SK-N-SH (cell line): ENCODE measurements at regions not wholly inside any gene's neighbourhood (a gene's known extent, or its start where the extent isn't known, plus 50 kb on each side); places are given as distances from the start of the nearest gene placed in this dataset.

Experiments used
- CTCF ChIA-PET: fragments of 300-600, 350-600 bp; formaldehyde crosslinking; extraction: SDS; loops from one replicate; lab custom pipeline; 2021; lab: Yijun Ruan, JAX
- POLR2A ChIA-PET: fragments of 350-600 bp; sonication (Branson Sonifier 250); formaldehyde crosslinking; extraction: SDS; loops from one replicate; lab custom pipeline; 2020; ENCODE audit warnings: antibody characterized with exemption, inconsistent platforms; lab: Yijun Ruan, JAX
- DNase-seq: peaks from one replicate; pipeline ENCODE4 v3.0.0; 2012
- H2AFZ ChIP-seq: fragments of 200-600 bp; sonication (generic); 2 replicates; pipeline ENCODE4 v1.8.1; 2016; ENCODE audit warnings: antibody characterized with exemption, mild to moderate bottlenecking, low read depth
- H3F3A ChIP-seq: fragments of 200-600 bp; sonication (generic); replicated peaks from 2 replicates; pipeline ENCODE3; 2016; ENCODE audit warnings: antibody characterized with exemption, mild to moderate bottlenecking; ENCODE audit not compliant: insufficient read depth
- H3K27ac ChIP-seq, 2 experiments: fragments of 200-500 bp in 1 of 2; fragments of 200-600 bp in 1 of 2; sonication (Bioruptor generic) in 1 of 2; sonication (generic), shearing (Covaris generic) in 1 of 2; 2 replicates each; pipeline versions ENCODE4 v1.5.1 to v1.6.1; 2014 to 2016; ENCODE audit warnings: low read depth in 2 of 2, inconsistent platforms in 1 of 2, low read length in 1 of 2, mild to moderate bottlenecking in 1 of 2, mixed read lengths in 1 of 2
- H3K27me3 ChIP-seq: fragments of 200-600 bp; sonication (generic), shearing (Covaris generic); 2 replicates; pipeline ENCODE4 v1.6.1; 2016; ENCODE audit warnings: mixed run types; ENCODE audit not compliant: insufficient read depth
- H3K36me3 ChIP-seq, 2 experiments: fragments of 200-500 bp in 1 of 2; fragments of 200-600 bp in 1 of 2; sonication (Bioruptor generic) in 1 of 2; sonication (generic) in 1 of 2; replicated peaks in 1 of 2; 2 replicates each; pipeline versions ENCODE3 to v1.5.1; 2014 to 2016; ENCODE audit warnings: low read length in 1 of 2, mild to moderate bottlenecking in 1 of 2; ENCODE audit not compliant: insufficient read depth in 2 of 2, control insufficient read depth in 1 of 2
- H3K4me1 ChIP-seq, 2 experiments: fragments of 200-500 bp in 1 of 2; fragments of 200-600 bp in 1 of 2; sonication (Bioruptor generic) in 1 of 2; sonication (generic), shearing (Covaris generic) in 1 of 2; 2 replicates each; pipeline versions ENCODE4 v1.5.1 to v1.6.1; 2014 to 2016; ENCODE audit warnings: low read depth in 1 of 2, low read length in 1 of 2, mixed run types in 1 of 2; ENCODE audit not compliant: insufficient read depth in 2 of 2, control insufficient read depth in 1 of 2
- H3K4me2 ChIP-seq: fragments of 200-600 bp; sonication (generic), shearing (Covaris generic); 2 replicates; pipeline ENCODE4 v1.6.1; 2017; ENCODE audit warnings: mixed run types
- H3K4me3 ChIP-seq, 2 experiments: fragments of 200-500 bp in 1 of 2; fragments of 200-600 bp in 1 of 2; sonication (Bioruptor generic) in 1 of 2; sonication (generic), shearing (Covaris generic) in 1 of 2; 2 replicates each; pipeline versions ENCODE4 v1.5.1 to v1.8.1; 2014 to 2016; ENCODE audit warnings: low read depth in 2 of 2, inconsistent platforms in 1 of 2, low read length in 1 of 2, mild to moderate bottlenecking in 1 of 2, mixed read lengths in 1 of 2, moderate library complexity in 1 of 2
- H3K79me2 ChIP-seq: fragments of 200-600 bp; sonication (generic); 2 replicates; pipeline ENCODE4 v1.8.1; 2017; ENCODE audit warnings: mild to moderate bottlenecking; ENCODE audit not compliant: insufficient read depth
- H3K9ac ChIP-seq: fragments of 200-600 bp; sonication (generic); 2 replicates; pipeline ENCODE4 v1.6.1; 2017; ENCODE audit warnings: mixed run types
- H3K9me2 ChIP-seq: fragments of 200-600 bp; sonication (generic); 2 replicates; pipeline ENCODE4 v1.6.1; 2017; ENCODE audit warnings: mixed run types
- H3K9me3 ChIP-seq: fragments of 200-600 bp; sonication (generic); 2 replicates; pipeline ENCODE4 v1.6.1; 2017; ENCODE audit warnings: mixed run types, mild to moderate bottlenecking, moderate library complexity
- H4K20me1 ChIP-seq: fragments of 200-600 bp; sonication (generic); 2 replicates; pipeline ENCODE4 v1.6.1; 2017; ENCODE audit warnings: mild to moderate bottlenecking, mixed run types; ENCODE audit not compliant: insufficient read depth
- EZH2phosphoT487 ChIP-seq: fragments of 200-600 bp; sonication (generic); IDR thresholded peaks from 2 replicates; pipeline ENCODE4 v1.6.1; 2017; ENCODE audit warnings: low read depth, mixed run types, mild to moderate bottlenecking, antibody characterized with exemption, moderate library complexity, borderline replicate concordance
- FOSL2 ChIP-seq: IDR thresholded peaks from 2 replicates; pipeline ENCODE4 v1.4.0; 2012; ENCODE audit warnings: low read depth, mild to moderate bottlenecking, moderate library complexity, borderline replicate concordance
- FOXJ3 ChIP-seq: sonication (generic); formaldehyde crosslinking; IDR thresholded peaks from 2 replicates; pipeline ENCODE4 v1.5.1; 2020; ENCODE audit warnings: mild to moderate bottlenecking, missing genetic modification reagents
- FOXM1 ChIP-seq: IDR thresholded peaks from 2 replicates; pipeline ENCODE4 v1.4.0; 2012; ENCODE audit warnings: low read depth, mild to moderate bottlenecking
- GABPA ChIP-seq: IDR thresholded peaks from 2 replicates; pipeline ENCODE4 v1.4.0; 2012; ENCODE audit warnings: low read depth, mild to moderate bottlenecking
- MXI1 ChIP-seq: IDR thresholded peaks from 2 replicates; pipeline ENCODE4 v1.6.1; 2012; ENCODE audit warnings: mild to moderate bottlenecking, low read depth, low read length, improper control_type of control experiment
- RAD21 ChIP-seq: IDR thresholded peaks from 2 replicates; pipeline ENCODE4 v1.6.1; 2012; ENCODE audit warnings: mild to moderate bottlenecking, low read length
- RCOR1 ChIP-seq: fragments of 150-350 bp; IDR thresholded peaks from 2 replicates; pipeline ENCODE4 v1.6.1; 2017; ENCODE audit warnings: antibody characterized with exemption, low read length
- RXRA ChIP-seq: IDR thresholded peaks from 2 replicates; pipeline ENCODE4 v1.4.0; 2012; ENCODE audit warnings: low read depth, mild to moderate bottlenecking, borderline replicate concordance
- SIN3A ChIP-seq: IDR thresholded peaks from 2 replicates; pipeline ENCODE4 v1.6.1; 2012; ENCODE audit warnings: low read depth, mild to moderate bottlenecking, low read length, moderate library complexity, borderline replicate concordance
- TAF1 ChIP-seq: IDR thresholded peaks from 2 replicates; pipeline ENCODE4 v1.6.1; 2012; ENCODE audit warnings: low read depth, mild to moderate bottlenecking, low read length, moderate library complexity, borderline replicate concordance
- TCF12 ChIP-seq: IDR thresholded peaks from 2 replicates; pipeline ENCODE4 v1.4.0; 2012
- YY1 ChIP-seq: IDR thresholded peaks from 2 replicates; pipeline ENCODE4 v1.4.0; 2012; ENCODE audit warnings: low read depth, mild to moderate bottlenecking
- WGBS: methylation state at CpG from one replicate; pipeline ENCODE4 v1.1.6; 2017; ENCODE audit warnings: low lambda C conversion rate; 5-methylcytosine and 5-hydroxymethylcytosine counted together
- TF ChIP-seq, protein P1 (sequence below): fragments of 150-350 bp; IDR thresholded peaks from 2 replicates; pipeline ENCODE4 v1.6.1; 2016; ENCODE audit warnings: mild to moderate bottlenecking, low read depth, low read length
- TF ChIP-seq, protein P2 (sequence below): IDR thresholded peaks from 2 replicates; pipeline ENCODE4; 2012
- TF ChIP-seq, protein P3 (sequence below): IDR thresholded peaks from 2 replicates; pipeline ENCODE4 v1.4.0; 2012; ENCODE audit warnings: low read depth
- TF ChIP-seq, protein P4 (sequence below): fragments of 150-350 bp; IDR thresholded peaks from 2 replicates; pipeline ENCODE4 v1.6.1; 2017; ENCODE audit warnings: antibody characterized with exemption, low read length, low read depth, borderline replicate concordance

DNA sequence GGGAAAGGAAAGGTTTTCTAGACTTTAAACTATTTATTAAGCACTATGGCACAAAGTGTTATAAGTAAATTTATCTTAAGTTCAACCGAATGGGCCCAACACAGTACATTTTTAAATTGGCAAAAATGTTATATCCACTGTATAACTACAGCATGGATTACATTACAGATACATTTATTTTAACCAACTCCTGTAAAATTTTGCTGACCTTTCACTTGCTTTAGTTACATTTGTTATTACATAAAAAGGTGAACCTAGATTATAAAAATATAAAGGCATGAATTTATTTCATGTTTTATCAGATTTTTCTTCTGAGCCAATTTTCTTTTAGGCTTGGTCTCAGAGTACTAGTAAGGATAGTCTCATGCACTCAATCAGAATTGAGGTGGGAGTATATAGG, 221.9 kb upstream of the GBE1 start:
- WGBS = 23% methylated on average over 1 of the region's 1 CpG

DNA sequence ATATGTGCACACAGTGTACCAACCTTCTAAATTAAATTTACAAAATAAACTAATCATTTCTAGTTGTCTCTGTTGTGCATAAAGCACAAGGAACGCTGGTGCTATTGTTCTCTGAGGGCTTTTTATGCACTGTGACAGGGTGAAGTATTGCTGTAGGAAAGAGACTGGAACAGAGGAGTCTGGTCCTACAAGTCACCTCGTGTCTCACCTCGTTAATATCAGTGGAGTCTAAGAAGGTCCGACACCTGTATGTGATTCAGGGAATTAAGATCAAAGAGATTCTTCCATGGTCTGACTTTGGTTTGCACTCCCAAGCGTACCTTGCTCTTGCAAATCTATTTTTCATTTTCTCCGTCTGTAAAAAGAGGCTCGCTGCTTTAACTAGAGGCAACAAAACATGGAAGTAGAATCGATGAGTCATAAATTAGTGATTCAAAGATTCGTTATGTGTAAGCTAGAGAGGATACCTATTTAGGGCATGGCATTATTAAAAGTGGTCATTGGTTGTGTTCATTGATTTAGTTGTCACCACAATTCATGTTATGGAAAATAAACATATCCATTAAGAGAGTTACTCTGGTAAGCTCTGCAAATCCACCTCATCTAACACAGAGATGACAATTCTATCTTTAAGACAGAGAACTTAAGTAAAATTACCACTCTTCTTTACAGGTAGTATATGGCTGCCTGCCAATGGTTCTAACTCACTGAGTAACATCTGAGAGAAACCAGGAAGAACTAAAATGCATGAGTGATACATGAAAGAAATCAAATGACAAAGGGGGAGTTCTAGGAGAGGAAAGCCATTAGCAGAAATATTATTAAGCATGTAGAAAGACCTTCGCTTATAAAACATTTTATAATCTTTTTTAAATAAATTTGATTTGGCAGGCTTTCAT, 219.4 kb upstream of the GBE1 start:
- CTCF ChIA-PET = no interaction called here
- DNase-seq = no peak

More for the DNA sequence above, 221.9 kb upstream of the GBE1 start:
- no peaks in the 10 kb centered on the region for H4K20me1 ChIP-seq
- no peaks in the 10 kb centered on the region for H3F3A ChIP-seq
- no peak for DNase-seq
- TF ChIP-seq RCOR1 = no peak
- TF ChIP-seq RAD21 = no peak
- no peak for TF ChIP-seq TCF12
- TF ChIP-seq, protein P1, sequence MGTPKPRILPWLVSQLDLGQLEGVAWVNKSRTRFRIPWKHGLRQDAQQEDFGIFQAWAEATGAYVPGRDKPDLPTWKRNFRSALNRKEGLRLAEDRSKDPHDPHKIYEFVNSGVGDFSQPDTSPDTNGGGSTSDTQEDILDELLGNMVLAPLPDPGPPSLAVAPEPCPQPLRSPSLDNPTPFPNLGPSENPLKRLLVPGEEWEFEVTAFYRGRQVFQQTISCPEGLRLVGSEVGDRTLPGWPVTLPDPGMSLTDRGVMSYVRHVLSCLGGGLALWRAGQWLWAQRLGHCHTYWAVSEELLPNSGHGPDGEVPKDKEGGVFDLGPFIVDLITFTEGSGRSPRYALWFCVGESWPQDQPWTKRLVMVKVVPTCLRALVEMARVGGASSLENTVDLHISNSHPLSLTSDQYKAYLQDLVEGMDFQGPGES = no peak
- no peak for TF ChIP-seq FOSL2
- TF ChIP-seq, protein P2, sequence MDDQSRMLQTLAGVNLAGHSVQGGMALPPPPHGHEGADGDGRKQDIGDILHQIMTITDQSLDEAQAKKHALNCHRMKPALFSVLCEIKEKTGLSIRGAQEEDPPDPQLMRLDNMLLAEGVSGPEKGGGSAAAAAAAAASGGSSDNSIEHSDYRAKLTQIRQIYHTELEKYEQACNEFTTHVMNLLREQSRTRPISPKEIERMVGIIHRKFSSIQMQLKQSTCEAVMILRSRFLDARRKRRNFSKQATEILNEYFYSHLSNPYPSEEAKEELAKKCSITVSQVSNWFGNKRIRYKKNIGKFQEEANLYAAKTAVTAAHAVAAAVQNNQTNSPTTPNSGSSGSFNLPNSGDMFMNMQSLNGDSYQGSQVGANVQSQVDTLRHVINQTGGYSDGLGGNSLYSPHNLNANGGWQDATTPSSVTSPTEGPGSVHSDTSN = no peak
- H3K36me3 ChIP-seq = no peaks in the 10 kb centered on the region
- H3K79me2 ChIP-seq = no peaks in the 10 kb centered on the region
- no peak overlapping the region for H3K9ac ChIP-seq
- no peak overlapping the region for H3K4me3 ChIP-seq
- H3K27me3 ChIP-seq = no peaks in the 10 kb centered on the region
- no peaks in the 10 kb centered on the region for H3K9me2 ChIP-seq
- no peak overlapping the region for H3K4me2 ChIP-seq
- ChIA-PET CTCF (no interaction called here), POLR2A (no interaction called here)
- H3K9me3 ChIP-seq = no peaks in the 10 kb centered on the region
- H3K27ac ChIP-seq = no peak overlapping the region
- H3K4me1 ChIP-seq = no peaks in the 10 kb centered on the region; a peak in 1 of 4 replicates
- H2AFZ ChIP-seq = no peak overlapping the region

More for the DNA sequence above, 219.4 kb upstream of the GBE1 start:
- WGBS = 51% methylated on average over 10 of the region's 10 CpGs
- TF ChIP-seq GABPA (no peak), EZH2phosphoT487 (no peak), SIN3A (no peak), FOXM1 (no peak), YY1 (no peak), FOSL2 (no peak), RXRA (no peak), FOXJ3 (CRISPR knock-in tag) (no peak), MXI1 (no peak), TAF1 (no peak)
- TF ChIP-seq, protein P3, sequence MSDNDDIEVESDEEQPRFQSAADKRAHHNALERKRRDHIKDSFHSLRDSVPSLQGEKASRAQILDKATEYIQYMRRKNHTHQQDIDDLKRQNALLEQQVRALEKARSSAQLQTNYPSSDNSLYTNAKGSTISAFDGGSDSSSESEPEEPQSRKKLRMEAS = no peak
- TF ChIP-seq, protein P1 = no peak
- TF ChIP-seq, protein P2 = no peak
- TF ChIP-seq, protein P4, sequence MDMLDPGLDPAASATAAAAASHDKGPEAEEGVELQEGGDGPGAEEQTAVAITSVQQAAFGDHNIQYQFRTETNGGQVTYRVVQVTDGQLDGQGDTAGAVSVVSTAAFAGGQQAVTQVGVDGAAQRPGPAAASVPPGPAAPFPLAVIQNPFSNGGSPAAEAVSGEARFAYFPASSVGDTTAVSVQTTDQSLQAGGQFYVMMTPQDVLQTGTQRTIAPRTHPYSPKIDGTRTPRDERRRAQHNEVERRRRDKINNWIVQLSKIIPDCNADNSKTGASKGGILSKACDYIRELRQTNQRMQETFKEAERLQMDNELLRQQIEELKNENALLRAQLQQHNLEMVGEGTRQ = no peak
- no peaks in the 10 kb centered on the region for H3K36me3 ChIP-seq
- no peak overlapping the region for H2AFZ ChIP-seq
- no peaks in the 10 kb centered on the region for H3F3A ChIP-seq
- H3K27me3 ChIP-seq = no peaks in the 10 kb centered on the region
- H4K20me1 ChIP-seq = no peaks in the 10 kb centered on the region
- H3K4me3 ChIP-seq = no peak overlapping the region
- H3K4me2 ChIP-seq = no peak overlapping the region
- POLR2A ChIA-PET = no interaction called here
- H3K9me3 ChIP-seq = no peaks in the 10 kb centered on the region
- H3K27ac ChIP-seq = no peak overlapping the region
- H3K4me1 ChIP-seq = no peaks in the 10 kb centered on the region; a peak in 1 of 4 replicates
- H3K79me2 ChIP-seq = no peaks in the 10 kb centered on the region
- H3K9ac ChIP-seq = no peak overlapping the region
- no peaks in the 10 kb centered on the region for H3K9me2 ChIP-seq
